ENCODE measurements at regions not wholly inside any gene's neighbourhood (a gene's known extent, or its start where the extent isn't known, plus 50 kb on each side); places are given as distances from the start of the nearest gene placed in this dataset.

DNA sequence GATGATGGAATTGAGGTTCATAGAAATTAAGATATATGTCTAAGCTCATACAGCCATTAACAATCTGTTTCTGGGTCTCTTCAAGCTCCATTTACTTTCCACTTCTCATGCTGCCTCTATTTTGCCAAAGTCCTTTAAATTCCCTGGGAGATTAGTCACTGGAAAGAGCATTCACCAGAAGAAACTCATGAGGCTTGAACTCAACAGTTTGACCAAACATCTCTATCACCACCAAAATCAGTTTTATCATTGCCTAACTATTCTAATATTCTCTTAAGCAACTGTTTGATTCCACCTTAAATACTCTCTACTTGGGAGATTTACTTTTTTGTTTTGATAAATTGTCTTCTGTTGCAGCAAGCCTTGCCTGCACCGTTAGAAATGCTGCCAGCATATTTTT lies 881.3 kb downstream of the KCNA4 start:
- H3K9me1 ChIP-seq (replicated peaks; ENCODE audit: control insufficient read depth, extremely low read depth, insufficient read depth, low read length) = no peaks in the 10 kb centered on the region
- H3K4me2 ChIP-seq (ENCODE audit: insufficient read depth, low read length) = no peak overlapping the region
- H3K9ac ChIP-seq (replicated peaks; ENCODE audit: extremely low read depth, insufficient read depth, low read length) = no peak overlapping the region
- ChIA-PET POLR2A (no interaction called here), CTCF (no interaction called here)
- FAIRE-seq (no peak), DNase-seq (ENCODE audit: low read depth, low spot score) (no peak)
- H3K4me1 ChIP-seq (ENCODE audit: control insufficient read depth, extremely low read depth, insufficient read depth, low read length) = no peaks in the 10 kb centered on the region
- no peak overlapping the region for H3K4me3 ChIP-seq (replicated peaks in 1 of 3; ENCODE audit: insufficient read depth in 1 of 3, low read depth in 1 of 3, low read length in 3 of 3)
- H3K27me3 ChIP-seq (ENCODE audit: control insufficient read depth in 2 of 2, insufficient read depth in 2 of 2, low read length in 2 of 2) = no peaks in the 10 kb centered on the region
- no peaks in the 10 kb centered on the region for H3K9me3 ChIP-seq (replicated peaks; ENCODE audit: control insufficient read depth, insufficient read depth, low read length)
- intact Hi-C loops (cut with micrococcal nuclease) (no loop called here), dilution Hi-C loops (cut with MboI; ENCODE audit: extremely low pct_ligation_motif_present, low sequenced_read_pairs) (no loop called here)
- TF ChIP-seq POLR2A (IDR thresholded peaks at IDR 0.05; ENCODE audit: low read depth, low read length) (no peak), POLR2AphosphoS5 (IDR thresholded peaks at IDR 0.05; ENCODE audit: insufficient read depth, low read depth, low read length) (no peak)
- no peaks in the 10 kb centered on the region for H4K20me1 ChIP-seq (replicated peaks; ENCODE audit: control insufficient read depth, extremely low read depth, insufficient read depth, low read length)
- no peaks in the 10 kb centered on the region for H3K36me3 ChIP-seq (ENCODE audit: control insufficient read depth in 2 of 2, extremely low read depth in 1 of 2, insufficient read depth in 2 of 2, low read length in 2 of 2)
- H3K79me2 ChIP-seq (ENCODE audit: control insufficient read depth, insufficient read depth, low read length) = no peaks in the 10 kb centered on the region
- no peak overlapping the region for H2AFZ ChIP-seq (ENCODE audit: low read depth, low read length)
- no TSS peak for BruUV-seq (replicated peaks)
- H3K27ac ChIP-seq (ENCODE audit: insufficient read depth, low read depth, low read length) = no peak overlapping the region

DNA sequence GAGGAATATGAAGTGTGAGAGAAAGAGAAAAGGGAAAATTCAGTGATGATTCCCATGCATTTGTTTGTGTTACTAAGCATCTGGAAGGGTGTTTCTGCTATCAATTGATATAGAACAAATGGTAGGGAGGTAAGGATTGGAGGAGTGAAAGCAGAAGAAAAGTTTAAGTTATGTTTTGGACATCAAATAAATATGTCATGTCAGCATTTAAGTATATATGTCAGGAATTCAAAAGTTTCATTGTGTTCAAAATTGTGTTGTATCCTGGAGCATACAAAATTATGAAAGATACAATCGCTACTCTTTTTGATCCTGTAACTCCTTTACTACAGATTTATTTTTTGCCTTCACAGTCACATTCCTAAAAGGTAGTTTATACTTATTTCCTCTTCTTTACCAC lies 885.8 kb downstream of the KCNA4 start:
- no TSS peak for BruUV-seq (replicated peaks)
- Histone ChIP-seq H3K27me3 (ENCODE audit: control insufficient read depth in 2 of 2, insufficient read depth in 2 of 2, low read length in 2 of 2) (no peaks in the 10 kb centered on the region), H3K27ac (ENCODE audit: insufficient read depth, low read depth, low read length) (no peak overlapping the region), H3K9ac (replicated peaks; ENCODE audit: extremely low read depth, insufficient read depth, low read length) (no peak overlapping the region), H3K4me3 (replicated peaks in 1 of 3; ENCODE audit: insufficient read depth in 1 of 3, low read depth in 1 of 3, low read length in 3 of 3) (no peak overlapping the region), H3K36me3 (ENCODE audit: control insufficient read depth in 2 of 2, extremely low read depth in 1 of 2, insufficient read depth in 2 of 2, low read length in 2 of 2) (no peaks in the 10 kb centered on the region), H3K9me1 (replicated peaks; ENCODE audit: control insufficient read depth, extremely low read depth, insufficient read depth, low read length) (no peaks in the 10 kb centered on the region), H2AFZ (ENCODE audit: low read depth, low read length) (no peak overlapping the region), H3K9me3 (replicated peaks; ENCODE audit: control insufficient read depth, insufficient read depth, low read length) (no peaks in the 10 kb centered on the region), H3K4me1 (ENCODE audit: control insufficient read depth, extremely low read depth, insufficient read depth, low read length) (peaks cover 10% of the 10 kb centered on the region), H4K20me1 (replicated peaks; ENCODE audit: control insufficient read depth, extremely low read depth, insufficient read depth, low read length) (no peaks in the 10 kb centered on the region), H3K4me2 (ENCODE audit: insufficient read depth, low read length) (no peak overlapping the region), H3K79me2 (ENCODE audit: control insufficient read depth, insufficient read depth, low read length) (no peaks in the 10 kb centered on the region)
- dilution Hi-C loops (cut with MboI; ENCODE audit: extremely low pct_ligation_motif_present, low sequenced_read_pairs) = no loop called here
- POLR2A ChIA-PET = no interaction called here
- intact Hi-C loops (cut with micrococcal nuclease) = no loop called here
- DNase-seq (ENCODE audit: low read depth, low spot score) (no peak), FAIRE-seq (no peak)
- TF ChIP-seq POLR2AphosphoS5 (IDR thresholded peaks at IDR 0.05; ENCODE audit: insufficient read depth, low read depth, low read length) = no peak
- TF ChIP-seq JUN (IDR thresholded peaks at IDR 0.05; ENCODE audit: borderline replicate concordance, insufficient read depth, insufficient read length, low read depth) = no peak
- TF ChIP-seq EZH2 (IDR thresholded peaks at IDR 0.05; ENCODE audit: borderline replicate concordance, low read depth, low read length, severe bottlenecking) = no peak
- TF ChIP-seq, protein P1, sequence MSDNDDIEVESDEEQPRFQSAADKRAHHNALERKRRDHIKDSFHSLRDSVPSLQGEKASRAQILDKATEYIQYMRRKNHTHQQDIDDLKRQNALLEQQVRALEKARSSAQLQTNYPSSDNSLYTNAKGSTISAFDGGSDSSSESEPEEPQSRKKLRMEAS (IDR thresholded peaks at IDR 0.05; ENCODE audit: insufficient read depth, insufficient read length) = no peak
- TF ChIP-seq GATA2 (IDR thresholded peaks at IDR 0.05; ENCODE audit: insufficient read depth, insufficient read length, low read depth, low read length) = no peak
- no peak for TF ChIP-seq POLR2A (IDR thresholded peaks at IDR 0.05; ENCODE audit: low read depth, low read length)
- TF ChIP-seq FOS (IDR thresholded peaks at IDR 0.05; ENCODE audit: borderline replicate concordance, insufficient read depth, low read length) = no peak
- TF ChIP-seq MYC (IDR thresholded peaks at IDR 0.05; ENCODE audit: low read depth, low read length) = no peak
- TF ChIP-seq, protein P2, sequence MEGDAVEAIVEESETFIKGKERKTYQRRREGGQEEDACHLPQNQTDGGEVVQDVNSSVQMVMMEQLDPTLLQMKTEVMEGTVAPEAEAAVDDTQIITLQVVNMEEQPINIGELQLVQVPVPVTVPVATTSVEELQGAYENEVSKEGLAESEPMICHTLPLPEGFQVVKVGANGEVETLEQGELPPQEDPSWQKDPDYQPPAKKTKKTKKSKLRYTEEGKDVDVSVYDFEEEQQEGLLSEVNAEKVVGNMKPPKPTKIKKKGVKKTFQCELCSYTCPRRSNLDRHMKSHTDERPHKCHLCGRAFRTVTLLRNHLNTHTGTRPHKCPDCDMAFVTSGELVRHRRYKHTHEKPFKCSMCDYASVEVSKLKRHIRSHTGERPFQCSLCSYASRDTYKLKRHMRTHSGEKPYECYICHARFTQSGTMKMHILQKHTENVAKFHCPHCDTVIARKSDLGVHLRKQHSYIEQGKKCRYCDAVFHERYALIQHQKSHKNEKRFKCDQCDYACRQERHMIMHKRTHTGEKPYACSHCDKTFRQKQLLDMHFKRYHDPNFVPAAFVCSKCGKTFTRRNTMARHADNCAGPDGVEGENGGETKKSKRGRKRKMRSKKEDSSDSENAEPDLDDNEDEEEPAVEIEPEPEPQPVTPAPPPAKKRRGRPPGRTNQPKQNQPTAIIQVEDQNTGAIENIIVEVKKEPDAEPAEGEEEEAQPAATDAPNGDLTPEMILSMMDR (IDR thresholded peaks at IDR 0.05; ENCODE audit: extremely low read depth in 1 of 2, insufficient read depth in 1 of 2, low read depth in 1 of 2, low read length in 2 of 2) = no peak
- CTCF ChIA-PET = no interaction called here
